ENCODE measurements at regions not wholly inside any gene's neighbourhood (a gene's known extent, or its start where the extent isn't known, plus 50 kb on each side); places are given as distances from the start of the nearest gene placed in this dataset.

DNA sequence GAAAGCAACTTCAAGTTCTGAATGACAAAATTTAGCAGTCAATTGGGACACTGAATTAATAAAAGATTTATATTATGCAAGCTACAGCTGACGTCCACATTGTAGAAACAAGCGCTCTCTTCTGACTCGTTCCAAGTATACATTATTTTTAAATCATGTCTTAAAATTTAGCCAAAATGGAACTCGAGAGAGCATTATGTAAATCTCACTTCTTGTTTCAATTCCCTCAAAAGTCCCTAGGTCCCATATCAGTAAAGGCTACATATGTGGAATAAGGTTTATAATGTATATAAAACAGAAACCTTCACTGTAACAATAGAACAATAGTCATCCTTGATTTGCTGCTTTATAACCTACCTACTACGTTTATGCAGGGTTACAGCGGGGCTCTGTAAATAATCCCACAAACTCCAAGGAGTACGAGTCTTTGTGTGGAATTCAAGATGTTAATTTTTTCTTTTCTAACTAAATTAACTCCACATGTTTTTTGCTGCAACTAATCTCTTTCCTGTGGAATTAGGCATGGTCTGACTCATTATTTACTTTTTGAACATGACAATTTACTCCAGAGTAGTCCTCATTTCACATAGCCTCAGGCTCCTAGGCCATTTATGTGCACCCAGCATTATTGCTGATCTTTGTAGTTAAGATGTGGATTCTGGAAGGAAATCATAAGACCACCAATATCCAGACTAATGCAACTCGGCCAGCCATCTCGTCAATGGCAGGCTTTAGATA lies 785.1 kb downstream of the LTN1 start:
- no peaks in the 10 kb centered on the region for H3K4me1 Mint-ChIP-seq
- DNase-seq: no peak
- no peaks in the 10 kb centered on the region for H3K36me3 Mint-ChIP-seq (ENCODE audit: low read depth)
- TF ChIP-seq, protein P1, sequence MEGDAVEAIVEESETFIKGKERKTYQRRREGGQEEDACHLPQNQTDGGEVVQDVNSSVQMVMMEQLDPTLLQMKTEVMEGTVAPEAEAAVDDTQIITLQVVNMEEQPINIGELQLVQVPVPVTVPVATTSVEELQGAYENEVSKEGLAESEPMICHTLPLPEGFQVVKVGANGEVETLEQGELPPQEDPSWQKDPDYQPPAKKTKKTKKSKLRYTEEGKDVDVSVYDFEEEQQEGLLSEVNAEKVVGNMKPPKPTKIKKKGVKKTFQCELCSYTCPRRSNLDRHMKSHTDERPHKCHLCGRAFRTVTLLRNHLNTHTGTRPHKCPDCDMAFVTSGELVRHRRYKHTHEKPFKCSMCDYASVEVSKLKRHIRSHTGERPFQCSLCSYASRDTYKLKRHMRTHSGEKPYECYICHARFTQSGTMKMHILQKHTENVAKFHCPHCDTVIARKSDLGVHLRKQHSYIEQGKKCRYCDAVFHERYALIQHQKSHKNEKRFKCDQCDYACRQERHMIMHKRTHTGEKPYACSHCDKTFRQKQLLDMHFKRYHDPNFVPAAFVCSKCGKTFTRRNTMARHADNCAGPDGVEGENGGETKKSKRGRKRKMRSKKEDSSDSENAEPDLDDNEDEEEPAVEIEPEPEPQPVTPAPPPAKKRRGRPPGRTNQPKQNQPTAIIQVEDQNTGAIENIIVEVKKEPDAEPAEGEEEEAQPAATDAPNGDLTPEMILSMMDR (IDR thresholded peaks at IDR 0.05): no peak
- H3K4me3 Mint-ChIP-seq: no peak overlapping the region
- no peaks in the 10 kb centered on the region for H3K9me3 Mint-ChIP-seq
- peaks cover 3% of the 10 kb centered on the region for H3K27me3 Mint-ChIP-seq (ENCODE audit: low read depth, poor library complexity)
- H3K27ac Mint-ChIP-seq: no peak overlapping the region

DNA sequence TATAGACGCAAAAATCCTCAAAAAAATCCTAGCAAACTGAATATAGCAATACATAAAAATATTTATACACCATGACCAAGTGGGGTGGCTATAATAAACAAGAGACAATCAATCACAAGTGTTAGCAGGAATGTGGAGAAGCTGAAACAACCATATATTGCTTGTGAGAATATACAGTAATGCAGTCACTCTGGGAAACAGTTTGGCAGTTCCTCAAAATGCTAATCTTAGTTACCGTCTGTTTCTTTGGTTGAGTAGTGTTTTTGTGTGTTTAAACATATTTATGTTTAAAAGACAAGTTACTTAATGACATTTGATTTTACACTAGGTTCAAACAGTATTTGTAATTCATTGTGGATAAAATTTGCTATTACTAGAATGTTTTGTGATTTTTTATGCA lies 792.0 kb downstream of the LTN1 start:
- Mint-ChIP-seq H3K36me3 (ENCODE audit: low read depth) (no peaks in the 10 kb centered on the region), H3K9me3 (peaks cover 38% of the 10 kb centered on the region), H3K4me1 (no peaks in the 10 kb centered on the region), H3K4me3 (no peak overlapping the region), H3K27ac (no peak overlapping the region), H3K27me3 (ENCODE audit: low read depth, poor library complexity) (peaks cover 6% of the 10 kb centered on the region)
- DNase-seq: no peak
- TF ChIP-seq, protein P1 (IDR thresholded peaks at IDR 0.05): no peak

DNA sequence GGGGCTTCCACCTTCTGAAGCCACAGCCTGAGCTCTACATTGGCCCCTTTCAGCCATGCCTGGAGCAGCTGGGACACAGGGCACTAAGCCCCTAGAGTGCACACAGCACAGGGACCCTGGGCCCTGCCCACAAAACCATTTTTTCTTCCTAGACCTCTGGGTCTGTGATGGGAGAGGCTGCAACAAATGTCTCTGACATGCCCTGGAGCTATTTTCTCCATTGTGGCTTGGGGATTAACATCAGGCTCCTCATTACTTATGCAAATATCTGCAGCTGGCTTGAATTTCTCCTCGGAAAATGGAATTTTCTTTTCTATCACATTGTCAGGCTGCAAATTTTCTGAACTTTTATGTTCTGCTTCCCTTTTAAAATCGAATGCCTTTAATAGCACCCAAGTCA lies 795.7 kb downstream of the LTN1 start:
- H3K36me3 Mint-ChIP-seq (ENCODE audit: low read depth): no peaks in the 10 kb centered on the region
- H3K4me1 Mint-ChIP-seq: no peaks in the 10 kb centered on the region
- no peak for DNase-seq
- H3K27me3 Mint-ChIP-seq (ENCODE audit: low read depth, poor library complexity): peaks cover 2% of the 10 kb centered on the region
- peaks cover 65% of the 10 kb centered on the region for H3K9me3 Mint-ChIP-seq
- no peak overlapping the region for H3K27ac Mint-ChIP-seq
- TF ChIP-seq, protein P1 (IDR thresholded peaks at IDR 0.05): no peak
- H3K4me3 Mint-ChIP-seq: no peak overlapping the region

DNA sequence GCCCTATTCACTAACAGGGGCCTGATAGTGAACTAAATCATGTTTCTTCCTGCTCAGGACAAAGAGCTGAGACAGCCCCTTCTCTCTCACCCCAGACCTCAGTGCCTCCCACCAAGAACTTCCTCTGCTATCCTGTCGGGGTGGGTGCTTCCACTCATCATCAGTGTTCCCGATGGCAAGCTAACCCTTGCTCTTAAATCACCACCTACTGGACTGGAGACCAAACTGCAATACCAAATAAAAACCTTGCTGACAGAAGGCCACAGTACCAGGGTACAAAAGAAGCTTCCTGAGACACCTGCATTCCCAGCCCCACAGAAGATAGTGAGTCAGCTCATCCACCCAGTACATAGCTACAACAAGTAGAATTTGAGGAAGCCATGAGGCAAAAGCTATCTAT lies 799.5 kb downstream of the LTN1 start:
- H3K27me3 Mint-ChIP-seq (ENCODE audit: low read depth, poor library complexity): peaks cover 2% of the 10 kb centered on the region
- H3K27ac Mint-ChIP-seq: no peak overlapping the region
- DNase-seq: no peak
- H3K4me1 Mint-ChIP-seq: no peaks in the 10 kb centered on the region
- TF ChIP-seq, protein P1 (IDR thresholded peaks at IDR 0.05): no peak
- no peaks in the 10 kb centered on the region for H3K36me3 Mint-ChIP-seq (ENCODE audit: low read depth)
- no peak overlapping the region for H3K4me3 Mint-ChIP-seq
- peaks cover 48% of the 10 kb centered on the region for H3K9me3 Mint-ChIP-seq

DNA sequence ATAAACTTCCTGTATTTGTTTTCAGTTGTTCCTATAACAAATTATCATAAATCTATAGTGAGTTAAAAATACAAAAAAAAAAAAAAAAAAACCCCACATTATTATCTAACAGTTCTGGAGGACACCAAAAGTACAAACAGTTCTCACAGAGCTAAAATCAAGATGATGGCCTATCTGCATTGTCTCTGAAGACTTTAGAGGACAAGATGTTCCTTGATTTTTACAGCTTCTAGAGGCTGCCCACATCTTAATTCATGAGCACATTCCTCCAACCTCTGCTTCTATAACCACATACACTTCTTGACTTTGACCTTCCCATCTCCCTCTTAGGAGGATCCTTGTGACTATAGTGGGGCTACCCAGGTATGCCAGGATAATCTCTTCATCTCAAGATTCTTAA lies 806.1 kb downstream of the LTN1 start:
- H3K36me3 Mint-ChIP-seq (ENCODE audit: low read depth): no peaks in the 10 kb centered on the region
- H3K4me1 Mint-ChIP-seq: no peaks in the 10 kb centered on the region

More for the DNA sequence above, 806.1 kb downstream of the LTN1 start:
- Mint-ChIP-seq H3K9me3 (peaks cover 15% of the 10 kb centered on the region), H3K4me3 (no peak overlapping the region), H3K27me3 (ENCODE audit: low read depth, poor library complexity) (no peaks in the 10 kb centered on the region), H3K27ac (no peak overlapping the region)
- TF ChIP-seq, protein P1 (IDR thresholded peaks at IDR 0.05): no peak
- DNase-seq: no peak

All from nephron progenitor cell (in vitro differentiated cells).